Kidney (tissue), 13 donors: ENCODE measurements at regions not wholly inside any gene's neighbourhood (a gene's known extent, or its start where the extent isn't known, plus 50 kb on each side); places are given as distances from the start of the nearest gene placed in this dataset.

Experiments used
- DNase-seq, 5 donors: peaks; one replicate each; pipeline ENCODE4 v3.0.0-alpha.2; 2013 to 2020
- FAIRE-seq: peaks from 2 replicates; lab custom pipeline; 2012; peaks lifted over from hg19 to GRCh38; lab: Jason Lieb, UNC
- H3K27ac ChIP-seq, 2 donors: one replicate each; pipeline ENCODE4 v1.7.0; 2013; ENCODE audit warnings: low read depth in 2 of 2, low read length in 2 of 2, inconsistent platforms in 1 of 2
- H3K27me3 ChIP-seq: one replicate; pipeline ENCODE4 v1.7.1; 2013; ENCODE audit warnings: low read length, inconsistent platforms; ENCODE audit not compliant: control insufficient read depth, insufficient read depth
- H3K36me3 ChIP-seq, 3 donors: one replicate each; pipeline versions ENCODE4 v1.7.0 to v1.7.1; 2013; ENCODE audit warnings: low read length in 3 of 3, control low read depth in 1 of 3, inconsistent platforms in 1 of 3; ENCODE audit not compliant: insufficient read depth in 3 of 3, control insufficient read depth in 2 of 3
- H3K4me1 ChIP-seq, 3 donors: one replicate each; pipeline versions ENCODE4 v1.7.0 to v1.7.1; 2013; ENCODE audit warnings: low read length in 3 of 3, inconsistent platforms in 1 of 3, low read depth in 1 of 3; ENCODE audit not compliant: control insufficient read depth in 2 of 3, insufficient read depth in 2 of 3
- H3K4me3 ChIP-seq, 3 donors: one replicate each; pipeline versions ENCODE4 v1.7.0 to v1.8.1; 2013; ENCODE audit warnings: low read length in 3 of 3, control low read depth in 1 of 3, inconsistent platforms in 1 of 3
- H3K9ac ChIP-seq, 3 donors: one replicate each; pipeline versions ENCODE4 v1.7.0 to v1.7.1; 2013; ENCODE audit warnings: low read length in 3 of 3, control low read depth in 1 of 3, inconsistent platforms in 1 of 3
- H3K9me3 ChIP-seq, 3 donors: one replicate each; pipeline versions ENCODE4 v1.7.0 to v1.7.1; 2013; ENCODE audit warnings: low read length in 3 of 3, control low read depth in 1 of 3, inconsistent platforms in 1 of 3; ENCODE audit not compliant: control insufficient read depth in 2 of 3, insufficient read depth in 1 of 3
- CTCF ChIP-seq: IDR thresholded peaks from 3 replicates; pipeline ENCODE4 v1.5.1; 2012; ENCODE audit warnings: mild to moderate bottlenecking, moderate library complexity, borderline replicate concordance; ENCODE audit not compliant: insufficient read depth; ENCODE audit errors: extremely low read depth
- intact Hi-C: fragments of 100-400 bp; cut with DNase I; formaldehyde crosslinking; loops from one replicate; pipeline ENCODE4 v1.11.1; 2022
- donor health status: control.
- donor health status: control.
- donor health status: control.
- donor health status: control.
- donor health status: control.
- donor health status: DM: yes; HTN: yes; CAD: no.
- donor health status: Normal renal cell carcinoma (clear cell type).

- H3K27ac ChIP-seq = no peak overlapping the region
- H3K4me1 ChIP-seq = no peaks in the 10 kb centered on the region
- no peak for FAIRE-seq
- no peaks in the 10 kb centered on the region for H3K36me3 ChIP-seq
- no peaks in the 10 kb centered on the region for H3K27me3 ChIP-seq
- intact Hi-C loops = no loop called here
- DNase-seq = no peak
- H3K4me3 ChIP-seq = no peak overlapping the region
- no peak overlapping the region for H3K9ac ChIP-seq
- H3K9me3 ChIP-seq = no peaks in the 10 kb centered on the region
- TF ChIP-seq CTCF = no peak
Measured at GRCh38 chr10:47230957-47231356, 69.0 kb upstream of the GDF10 start.

- no peaks in the 10 kb centered on the region for H3K4me1 ChIP-seq
- H3K9ac ChIP-seq = no peak overlapping the region
- no peak for TF ChIP-seq CTCF
- peaks cover 0 to under 1% (median 0%) of the 10 kb centered on the region in 3 donors for H3K9me3 ChIP-seq
- FAIRE-seq = no peak
- H3K27me3 ChIP-seq = no peaks in the 10 kb centered on the region
- H3K36me3 ChIP-seq = no peaks in the 10 kb centered on the region
- H3K4me3 ChIP-seq = no peak overlapping the region
- no peak for DNase-seq
- intact Hi-C loops = no loop called here
- no peak overlapping the region for H3K27ac ChIP-seq
Measured at GRCh38 chr10:47231414-47231813, 68.6 kb upstream of the GDF10 start.

- no peak for DNase-seq
- TF ChIP-seq CTCF = no peak
- intact Hi-C loops = no loop called here
- no peak overlapping the region for H3K27ac ChIP-seq
- no peak overlapping the region for H3K9ac ChIP-seq
- no peaks in the 10 kb centered on the region for H3K36me3 ChIP-seq
- FAIRE-seq = no peak
- H3K4me3 ChIP-seq = no peak overlapping the region
- no peaks in the 10 kb centered on the region for H3K27me3 ChIP-seq
- no peaks in the 10 kb centered on the region for H3K4me1 ChIP-seq
- H3K9me3 ChIP-seq = peaks cover 0 to 4% (median 0%) of the 10 kb centered on the region in 3 donors
Measured at GRCh38 chr10:47233631-47234030, 66.4 kb upstream of the GDF10 start.

GRCh38 chr10:47235484-47235883 lies 64.5 kb upstream of the GDF10 start:
- intact Hi-C loops = no loop called here
- H3K4me1 ChIP-seq = no peaks in the 10 kb centered on the region
- no peak overlapping the region for H3K27ac ChIP-seq
- peaks cover 0 to 4% (median 0%) of the 10 kb centered on the region in 3 donors for H3K9me3 ChIP-seq
- no peak for TF ChIP-seq CTCF
- FAIRE-seq = no peak
- H3K36me3 ChIP-seq = no peaks in the 10 kb centered on the region
- DNase-seq = no peak
- no peak overlapping the region for H3K4me3 ChIP-seq
- H3K27me3 ChIP-seq = no peaks in the 10 kb centered on the region
- H3K9ac ChIP-seq = no peak overlapping the region
